ENCODE measurements at regions not wholly inside any gene's neighbourhood (a gene's known extent, or its start where the extent isn't known, plus 50 kb on each side); places are given as distances from the start of the nearest gene placed in this dataset.

GRCh38 chr5:56523790-56524575 is 290.9 kb upstream of the ANKRD55 start:
- Histone ChIP-seq H3K27me3 (no peaks in the 10 kb centered on the region), H3K4me3 (no peak overlapping the region), H3K9me3 (no peaks in the 10 kb centered on the region), H3K27ac (no peak overlapping the region), H3K4me1 (no peaks in the 10 kb centered on the region), H3K36me3 (ENCODE audit: low read depth, missing control alignments) (no peaks in the 10 kb centered on the region)
- DNase-seq, result no peak
- intact Hi-C loops (cut with DNase I; ENCODE audit: low total_unique reads), result no loop called here
- no peak for TF ChIP-seq CTCF (IDR thresholded peaks at IDR 0.05)
- 64 to 72% methylated on average over 6 of the region's 6 CpGs for WGBS, 2 donors

- TF ChIP-seq POLR2A (IDR thresholded peaks at IDR 0.05) (no peak), CTCF (IDR thresholded peaks at IDR 0.05) (no peak)
- Histone ChIP-seq H3K27ac (no peak overlapping the region), H3K4me1 (no peaks in the 10 kb centered on the region), H3K4me3 (no peak overlapping the region), H3K9me3 (no peaks in the 10 kb centered on the region), H3K27me3 (no peaks in the 10 kb centered on the region), H3K36me3 (ENCODE audit: low read depth, missing control alignments) (no peaks in the 10 kb centered on the region)
- intact Hi-C loops (cut with DNase I; ENCODE audit: low total_unique reads), result no loop called here
- DNase-seq, result no peak
- WGBS, 2 donors, result 66 to 67% methylated on average over 1 of the region's 1 CpG
These were observed 289.8 kb upstream of the ANKRD55 start for GRCh38 chr5:56522960-56523359.

- DNase-seq, result no peak
- WGBS, 2 donors, result 56 to 72% methylated on average over 5 of the region's 5 CpGs
- TF ChIP-seq CTCF (IDR thresholded peaks at IDR 0.05) (no peak), POLR2A (IDR thresholded peaks at IDR 0.05) (no peak)
- intact Hi-C loops (cut with DNase I; ENCODE audit: low total_unique reads), result no loop called here
- Histone ChIP-seq H3K27me3 (no peaks in the 10 kb centered on the region), H3K4me3 (no peak overlapping the region), H3K4me1 (no peaks in the 10 kb centered on the region), H3K9me3 (no peaks in the 10 kb centered on the region), H3K27ac (no peak overlapping the region), H3K36me3 (ENCODE audit: low read depth, missing control alignments) (no peaks in the 10 kb centered on the region)
These were observed 289.0 kb upstream of the ANKRD55 start for GRCh38 chr5:56522169-56522568.

GRCh38 chr5:56520986-56521730 is 288.0 kb upstream of the ANKRD55 start:
- H3K9me3 ChIP-seq, result no peaks in the 10 kb centered on the region
- H3K36me3 ChIP-seq (ENCODE audit: low read depth, missing control alignments), result no peaks in the 10 kb centered on the region
- H3K27me3 ChIP-seq, result no peaks in the 10 kb centered on the region
- no peak overlapping the region for H3K4me3 ChIP-seq
- WGBS, 2 donors, result 92 to 94% methylated on average over 11 of the region's 11 CpGs
- H3K4me1 ChIP-seq, result no peaks in the 10 kb centered on the region
- TF ChIP-seq POLR2A (IDR thresholded peaks at IDR 0.05), result no peak
- no peak for TF ChIP-seq CTCF (IDR thresholded peaks at IDR 0.05)
- H3K27ac ChIP-seq, result no peak overlapping the region
- intact Hi-C loops (cut with DNase I; ENCODE audit: low total_unique reads), result no loop called here
- no peak for DNase-seq

All from testis (tissue), 2 donors.